GM21390 (cell line): ENCODE measurements at regions not wholly inside any gene's neighbourhood (a gene's known extent, or its start where the extent isn't known, plus 50 kb on each side); places are given as distances from the start of the nearest gene placed in this dataset.
"Not testable (repeated sequence)": the region's sequence is repeated elsewhere in the genome, so short reads cannot be mapped to it uniquely, and the experiment has no call there.

Experiments used
- ATAC-seq: cut with Tn5 transposase; IDR thresholded peaks from one replicate; pipeline ENCODE4 v1.9.1; 2021; ENCODE audit not compliant: unreplicated experiment

GRCh38 chr2:196515608-196516007 is 123.9 kb upstream of the CCDC150 start:
- no peak for ATAC-seq

- ATAC-seq, result no peak
Observed at GRCh38 chr2:196516564-196516963, 123.0 kb upstream of the CCDC150 start.

GRCh38 chr2:196520605-196521004 is 118.9 kb upstream of the CCDC150 start:
- ATAC-seq, result no peak

- not testable (repeated sequence) for ATAC-seq
Observed at GRCh38 chr2:196526981-196527725, 112.4 kb upstream of the CCDC150 start.

GRCh38 chr2:196528486-196529223 is 110.9 kb upstream of the CCDC150 start:
- ATAC-seq, result no peak

GRCh38 chr2:196530910-196531309 is 108.6 kb upstream of the CCDC150 start:
- no peak for ATAC-seq

GRCh38 chr2:196533772-196534397 is 105.6 kb upstream of the CCDC150 start:
- ATAC-seq, result no peak

GRCh38 chr2:196534495-196534894 is 105.0 kb upstream of the CCDC150 start:
- no peak for ATAC-seq

GRCh38 chr2:196535061-196535460 is 104.5 kb upstream of the CCDC150 start:
- ATAC-seq, result no peak

- ATAC-seq, result no peak
Observed at GRCh38 chr2:196535742-196536141, 103.8 kb upstream of the CCDC150 start.

- no peak for ATAC-seq
Observed at GRCh38 chr2:196537311-196537710, 102.2 kb upstream of the CCDC150 start.

GRCh38 chr2:196538189-196538588 is 101.3 kb upstream of the CCDC150 start:
- no peak for ATAC-seq

- ATAC-seq, result no peak
Observed at GRCh38 chr2:196538646-196539045, 100.9 kb upstream of the CCDC150 start.

- ATAC-seq, result no peak
Observed at GRCh38 chr2:196544906-196545433, 94.5 kb upstream of the CCDC150 start.

GRCh38 chr2:196546151-196546919 is 93.2 kb upstream of the CCDC150 start:
- no peak for ATAC-seq

- ATAC-seq, result no peak
Observed at GRCh38 chr2:196549052-196549451, 90.5 kb upstream of the CCDC150 start.

GRCh38 chr2:196551014-196551413 is 88.5 kb upstream of the CCDC150 start:
- no peak for ATAC-seq

- no peak for ATAC-seq
Observed at GRCh38 chr2:196555161-196555560, 84.4 kb upstream of the CCDC150 start.

GRCh38 chr2:196555726-196556125 is 83.8 kb upstream of the CCDC150 start:
- ATAC-seq, result no peak

- ATAC-seq, result no peak
Observed at GRCh38 chr2:196558497-196558896, 81.0 kb upstream of the CCDC150 start.

GRCh38 chr2:196563876-196564275 is 75.6 kb upstream of the CCDC150 start:
- ATAC-seq, result no peak
